22Rv1 (cell line): ENCODE measurements at regions not wholly inside any gene's neighbourhood (a gene's known extent, or its start where the extent isn't known, plus 50 kb on each side); places are given as distances from the start of the nearest gene placed in this dataset.
A peak's percentile ranks its signal among the peaks of the same experiment; 100 is the strongest.
"Not testable (repeated sequence)": the region's sequence is repeated elsewhere in the genome, so short reads cannot be mapped to it uniquely, and the experiment has no call there.

Experiments used
- H3K27ac ChIP-seq: fragments of 450-650 bp; 2 replicates; pipeline ENCODE4 v1.5.1; 2017
- ZFX ChIP-seq: fragments of 450-650 bp; IDR thresholded peaks from 2 replicates; pipeline ENCODE4 v1.6.1; 2017; ENCODE audit warnings: antibody characterized with exemption, borderline replicate concordance
- TF ChIP-seq, protein P1 (sequence below): fragments of 450-650 bp; IDR thresholded peaks from 2 replicates; pipeline ENCODE4 v1.5.1; 2017; ENCODE audit warnings: mild to moderate bottlenecking

DNA sequence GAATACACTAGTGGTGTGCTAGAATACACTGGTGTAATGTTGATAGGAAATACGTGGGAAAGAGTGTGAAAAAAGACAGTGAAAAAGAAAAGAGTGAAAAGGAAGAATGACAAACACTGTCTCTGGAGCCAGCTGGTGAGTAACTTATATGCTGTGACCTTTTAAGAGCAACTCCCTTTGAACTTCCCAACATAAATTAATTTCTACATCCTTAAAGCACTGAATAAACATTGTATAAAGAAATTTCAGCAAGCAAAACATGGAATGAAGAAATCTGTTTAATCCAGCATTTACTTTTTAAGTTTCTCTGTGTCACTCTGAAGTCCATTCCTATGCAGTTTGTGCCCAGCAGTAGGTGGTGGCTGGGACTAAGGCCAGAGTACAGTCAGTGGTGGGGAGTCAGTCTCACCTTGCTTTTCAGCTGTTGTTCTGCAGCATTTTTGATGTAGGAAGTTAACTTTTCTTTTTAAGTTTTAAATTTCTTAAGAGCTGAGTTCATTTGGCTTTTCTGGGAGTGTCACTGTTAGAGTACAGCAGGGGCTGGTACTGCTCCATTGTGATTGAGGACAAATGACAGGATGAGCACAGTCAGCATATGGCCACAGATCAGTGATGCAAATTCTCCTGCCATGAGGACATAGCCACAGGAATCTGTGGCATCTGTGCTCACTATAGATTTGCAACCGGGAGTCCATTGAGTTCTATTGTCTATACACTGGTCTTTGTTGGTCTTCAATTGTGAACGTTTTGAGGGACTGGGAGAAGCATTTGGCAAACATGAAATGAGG, 321.8 kb downstream of the ZNF248 start:
- H3K27ac ChIP-seq, result no peak overlapping the region
- TF ChIP-seq ZFX, result no peak

DNA sequence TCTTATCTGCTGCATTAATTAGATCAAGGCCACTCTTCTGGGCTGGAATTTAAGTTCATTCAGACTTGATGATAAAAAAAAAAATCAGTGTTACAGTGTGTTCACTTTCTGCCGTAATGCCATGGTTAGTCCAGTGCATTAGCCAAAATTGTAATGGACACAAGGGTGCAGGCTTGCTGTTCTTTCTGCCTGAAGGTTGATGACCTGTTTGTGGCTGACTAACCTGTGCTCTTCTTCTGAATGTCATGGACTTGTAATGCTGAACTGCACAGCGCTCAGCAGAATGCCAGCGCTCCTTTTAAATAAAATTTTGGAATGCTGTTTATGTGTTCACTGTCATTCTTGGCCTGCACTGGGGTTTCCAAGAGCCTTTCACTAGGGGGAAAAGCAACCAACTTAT, 323.2 kb downstream of the ZNF248 start:
- no peak overlapping the region for H3K27ac ChIP-seq
- TF ChIP-seq ZFX, result no peak
- TF ChIP-seq, protein P1, sequence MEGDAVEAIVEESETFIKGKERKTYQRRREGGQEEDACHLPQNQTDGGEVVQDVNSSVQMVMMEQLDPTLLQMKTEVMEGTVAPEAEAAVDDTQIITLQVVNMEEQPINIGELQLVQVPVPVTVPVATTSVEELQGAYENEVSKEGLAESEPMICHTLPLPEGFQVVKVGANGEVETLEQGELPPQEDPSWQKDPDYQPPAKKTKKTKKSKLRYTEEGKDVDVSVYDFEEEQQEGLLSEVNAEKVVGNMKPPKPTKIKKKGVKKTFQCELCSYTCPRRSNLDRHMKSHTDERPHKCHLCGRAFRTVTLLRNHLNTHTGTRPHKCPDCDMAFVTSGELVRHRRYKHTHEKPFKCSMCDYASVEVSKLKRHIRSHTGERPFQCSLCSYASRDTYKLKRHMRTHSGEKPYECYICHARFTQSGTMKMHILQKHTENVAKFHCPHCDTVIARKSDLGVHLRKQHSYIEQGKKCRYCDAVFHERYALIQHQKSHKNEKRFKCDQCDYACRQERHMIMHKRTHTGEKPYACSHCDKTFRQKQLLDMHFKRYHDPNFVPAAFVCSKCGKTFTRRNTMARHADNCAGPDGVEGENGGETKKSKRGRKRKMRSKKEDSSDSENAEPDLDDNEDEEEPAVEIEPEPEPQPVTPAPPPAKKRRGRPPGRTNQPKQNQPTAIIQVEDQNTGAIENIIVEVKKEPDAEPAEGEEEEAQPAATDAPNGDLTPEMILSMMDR, result no peak

DNA sequence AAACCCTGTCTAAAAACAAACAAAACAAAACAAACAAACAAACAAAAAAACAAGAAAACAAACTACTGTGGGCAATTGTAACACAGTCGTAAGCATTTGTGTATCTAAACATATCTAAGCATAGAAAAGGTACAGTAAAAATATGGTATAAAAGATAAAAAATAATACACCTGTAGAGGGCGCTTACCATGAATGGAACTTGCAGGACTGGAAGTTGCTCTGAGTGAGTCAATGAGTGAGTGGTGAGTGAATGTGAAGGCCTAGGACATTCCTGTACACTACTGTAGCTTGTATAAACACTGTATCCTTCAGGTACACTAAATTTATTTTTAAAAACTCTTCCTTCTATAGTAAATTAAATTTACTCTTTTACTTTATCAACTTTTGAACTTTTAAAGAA, 332.0 kb downstream of the ZNF248 start:
- H3K27ac ChIP-seq, result not testable (repeated sequence)
- TF ChIP-seq, protein P1, result peak; percentile 80

DNA sequence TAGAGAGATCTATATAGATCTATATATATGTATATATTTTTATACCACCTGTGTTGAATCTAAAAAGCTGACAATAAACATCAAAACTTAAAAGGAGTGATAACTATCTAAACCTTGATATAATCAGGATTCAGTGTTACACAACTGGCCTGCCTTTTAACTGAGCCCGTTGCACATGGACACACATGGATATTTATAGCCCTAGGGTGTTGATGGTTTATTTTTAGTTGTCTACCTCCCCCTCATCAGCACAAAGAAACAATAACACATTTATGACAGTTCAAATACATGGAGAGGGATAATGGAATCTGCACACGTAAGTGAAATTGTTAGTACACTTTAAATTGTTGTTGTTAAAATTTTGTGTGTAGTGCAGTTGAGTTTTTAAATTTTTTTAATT, 336.9 kb downstream of the ZNF248 start:
- H3K27ac ChIP-seq, result no peak overlapping the region
- TF ChIP-seq, protein P1, result no peak
- no peak for TF ChIP-seq ZFX

DNA sequence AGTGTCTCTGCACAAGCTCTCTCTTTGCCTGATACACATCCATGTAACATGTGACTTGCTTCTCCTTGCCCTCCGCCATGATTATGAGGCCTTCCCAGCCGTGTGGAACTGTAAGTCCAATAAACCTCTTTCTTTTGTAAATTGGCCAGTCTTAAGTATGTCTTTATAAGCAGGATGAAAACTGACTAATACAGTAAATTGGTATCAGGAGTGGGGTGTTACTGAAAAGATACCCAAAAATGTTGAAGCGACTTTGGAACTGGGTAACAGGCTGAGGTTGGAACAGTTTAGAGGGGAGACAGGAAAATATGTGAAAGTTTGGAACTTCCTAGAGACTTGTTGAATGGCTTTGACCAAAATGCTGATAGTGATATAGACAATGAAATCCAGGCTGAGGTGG, 346.9 kb downstream of the ZNF248 start:
- H3K27ac ChIP-seq, result not testable (repeated sequence)

DNA sequence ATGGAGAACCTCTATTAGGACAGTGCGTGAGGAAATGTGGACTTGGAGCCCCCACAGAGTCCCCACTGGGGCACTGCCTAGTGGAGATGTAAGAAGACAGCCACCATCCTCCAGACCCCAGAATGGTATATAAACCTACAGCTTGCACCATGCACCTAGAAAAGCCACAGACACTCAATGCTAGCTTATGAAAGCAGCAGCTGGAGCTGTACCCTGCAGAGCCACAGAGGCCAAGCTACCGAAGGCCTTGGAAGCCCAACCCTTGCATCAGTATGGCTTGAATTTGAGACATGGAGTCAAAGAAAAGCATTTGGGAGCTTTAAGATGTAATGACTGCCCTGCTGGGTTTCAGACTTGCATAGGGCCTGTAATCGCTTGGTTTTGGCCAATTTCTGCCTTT, 361.3 kb downstream of the ZNF248 start:
- TF ChIP-seq, protein P1, result no peak
- no peak for TF ChIP-seq ZFX
- H3K27ac ChIP-seq, result peak overlapping the region; percentile 67

DNA sequence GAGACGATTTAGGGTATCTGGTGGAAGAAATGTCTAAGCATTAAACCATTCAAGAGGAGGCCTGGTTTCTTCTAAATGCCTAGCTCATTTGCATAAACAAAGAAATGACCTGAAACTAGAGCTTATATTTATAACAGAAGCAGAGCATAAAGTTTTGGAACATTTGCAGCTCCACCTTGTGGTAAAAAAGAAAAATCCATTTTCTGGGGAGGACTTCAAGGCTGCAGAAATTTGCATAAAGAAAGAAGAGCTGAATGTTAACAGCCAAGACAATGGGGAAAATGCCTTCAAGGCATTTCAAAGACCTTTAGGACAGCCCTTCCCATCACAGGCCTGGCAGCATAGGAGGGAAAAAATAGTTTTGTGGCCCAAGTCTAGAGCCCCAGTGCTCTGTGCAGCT, 362.0 kb downstream of the ZNF248 start:
- TF ChIP-seq, protein P1, result peak; percentile 76
- no peak for TF ChIP-seq ZFX
- H3K27ac ChIP-seq, result peak overlapping the region; percentile 67

DNA sequence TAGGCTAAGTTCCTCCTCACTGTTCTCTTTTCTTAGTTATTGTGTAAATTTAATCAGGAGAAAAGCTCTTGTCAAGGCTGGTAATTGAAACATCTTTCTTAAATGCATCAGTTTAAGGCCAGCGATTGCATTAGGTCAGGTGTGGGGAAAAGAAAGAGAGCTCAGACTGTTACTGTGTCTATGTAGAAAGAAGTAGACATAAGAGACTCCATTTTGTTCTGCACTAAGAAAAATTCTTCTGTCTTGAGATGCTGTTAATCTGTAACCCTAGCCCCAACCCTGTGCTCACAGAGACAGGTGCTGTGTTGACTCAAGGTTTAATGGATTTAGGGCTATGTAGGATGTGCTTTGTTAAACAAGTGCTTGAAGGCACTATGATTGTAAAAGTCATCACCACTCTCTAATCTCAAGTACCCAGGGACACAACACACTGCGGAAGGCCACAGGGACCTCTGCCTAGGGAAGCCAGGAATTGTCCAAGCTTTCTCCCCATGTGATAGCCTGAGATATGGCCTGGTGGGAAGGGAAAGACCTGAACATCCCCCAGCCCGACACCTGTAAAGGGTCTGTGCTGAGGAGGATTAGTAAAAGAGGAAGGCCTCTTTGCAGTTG, 364.1 kb downstream of the ZNF248 start:
- H3K27ac ChIP-seq, result peak overlapping the region; percentile 67

DNA sequence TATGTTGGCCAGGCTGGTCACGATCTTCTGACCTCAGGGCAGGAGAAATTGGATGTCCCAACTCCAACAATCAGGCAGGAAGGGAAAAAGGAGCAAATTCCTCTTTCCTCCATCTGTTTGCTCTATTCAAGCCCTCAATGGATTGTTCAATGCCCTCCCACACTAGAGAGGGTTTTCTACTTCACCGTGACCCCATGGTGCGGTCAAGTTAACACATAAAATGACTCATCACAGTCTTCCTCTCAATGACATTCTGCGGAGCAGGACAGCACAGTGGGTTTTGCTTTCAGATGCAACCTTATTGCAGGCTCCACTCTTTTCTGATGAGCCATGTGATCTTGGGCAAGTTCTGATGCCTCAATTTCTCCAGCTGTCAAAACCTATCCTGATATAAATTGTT, 364.9 kb downstream of the ANKRD30A start:
- TF ChIP-seq, protein P1, result no peak
- no peak for TF ChIP-seq ZFX
- H3K27ac ChIP-seq, result no peak overlapping the region
